HG03045 (cell line): ENCODE measurements at regions not wholly inside any gene's neighbourhood (a gene's known extent, or its start where the extent isn't known, plus 50 kb on each side); places are given as distances from the start of the nearest gene placed in this dataset.
"Not testable (repeated sequence)": the region's sequence is repeated elsewhere in the genome, so short reads cannot be mapped to it uniquely, and the experiment has no call there.

Source experiments
- ATAC-seq: cut with Tn5 transposase; IDR thresholded peaks from one replicate; pipeline ENCODE4 v1.9.1; 2021; ENCODE audit warnings: mild to moderate bottlenecking, moderate library complexity; ENCODE audit not compliant: unreplicated experiment

GRCh38 chr4:71204056-71204455, 134.8 kb upstream of the SLC4A4 start:
- no peak for ATAC-seq

- no peak for ATAC-seq
Observed at GRCh38 chr4:71206763-71207162, 132.1 kb upstream of the SLC4A4 start.

GRCh38 chr4:71209161-71209560, 129.7 kb upstream of the SLC4A4 start:
- no peak for ATAC-seq

GRCh38 chr4:71210823-71211222, 128.0 kb upstream of the SLC4A4 start:
- no peak for ATAC-seq

- ATAC-seq, result no peak
Observed at GRCh38 chr4:71211748-71212147, 127.1 kb upstream of the SLC4A4 start.

DNA sequence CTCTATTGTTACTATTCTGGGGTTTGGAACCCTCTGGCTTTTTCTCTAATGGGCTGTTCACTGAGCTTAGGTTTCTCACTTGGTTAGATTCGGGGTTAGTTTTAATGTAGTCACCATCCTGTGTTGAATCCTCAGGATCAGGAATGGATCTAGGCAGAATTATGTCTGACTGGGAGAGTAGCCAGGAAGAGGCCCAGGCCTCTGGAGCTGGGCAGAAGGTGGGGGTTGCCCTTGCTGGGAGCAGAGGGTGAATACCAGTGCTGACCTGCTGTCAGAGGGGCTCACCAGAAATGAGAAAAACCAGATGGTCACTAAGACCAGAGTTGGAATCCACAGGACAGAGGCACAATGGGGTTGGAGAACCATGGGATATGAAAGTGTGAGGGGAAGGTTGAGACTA, 126.6 kb upstream of the SLC4A4 start:
- ATAC-seq, result no peak

DNA sequence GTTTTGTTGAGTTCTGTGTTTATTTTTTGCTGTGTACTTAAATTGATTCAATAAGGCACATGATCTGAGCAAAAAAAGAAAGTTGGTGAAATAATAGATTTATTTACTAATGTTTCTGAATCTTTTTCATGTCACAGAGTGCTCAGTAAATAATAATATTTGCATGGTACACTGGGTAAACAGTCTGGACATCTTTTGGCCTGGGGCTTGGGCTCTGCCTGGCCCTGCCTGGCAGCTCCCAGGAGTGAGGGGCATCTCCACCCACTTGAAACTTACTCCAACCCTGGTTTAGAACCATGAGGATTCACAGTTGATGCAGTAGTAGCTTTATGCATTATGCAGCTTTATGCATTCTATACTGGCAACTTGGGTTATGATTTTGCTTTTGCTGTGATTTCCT, 124.2 kb upstream of the SLC4A4 start:
- no peak for ATAC-seq

- ATAC-seq, result no peak
Observed at GRCh38 chr4:71216316-71216959, 122.4 kb upstream of the SLC4A4 start.

DNA sequence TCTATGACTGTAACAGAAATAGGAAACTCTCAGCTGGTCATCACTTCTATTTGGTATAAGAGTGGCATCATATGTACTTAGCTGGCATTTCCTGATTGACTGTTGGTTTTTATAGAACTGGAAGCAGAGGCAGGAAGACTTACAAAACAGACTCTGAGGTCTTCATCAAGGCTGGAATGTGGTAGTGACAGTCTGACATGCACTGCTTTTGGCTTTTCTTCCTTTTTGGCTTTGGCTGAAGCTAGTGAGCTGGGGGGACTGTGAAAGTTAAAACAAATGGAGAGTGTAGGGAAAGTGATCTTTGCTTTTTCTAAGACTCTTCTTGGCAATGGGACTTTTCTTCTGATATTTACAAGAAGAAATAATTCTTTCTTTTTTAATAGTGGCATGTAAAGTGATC, 121.1 kb upstream of the SLC4A4 start:
- ATAC-seq, result no peak

DNA sequence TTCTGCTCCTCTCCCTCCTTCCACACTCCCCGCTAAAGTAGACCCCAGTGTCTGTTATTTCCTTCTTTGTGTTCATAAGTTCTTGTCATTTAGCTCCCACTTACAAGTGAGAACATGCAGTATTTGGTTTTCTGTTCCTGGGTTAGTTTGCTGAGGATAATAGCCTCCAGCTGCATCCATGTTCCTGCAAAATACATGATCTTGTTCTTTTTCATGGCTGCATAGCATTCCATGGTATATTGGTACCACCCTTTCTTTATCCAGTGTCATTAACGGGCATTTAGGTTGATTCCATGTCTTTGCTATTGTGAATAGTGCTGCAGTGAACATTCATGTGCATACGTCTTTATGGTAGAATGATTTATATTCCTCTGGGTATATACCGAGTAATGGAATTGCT, 118.0 kb upstream of the SLC4A4 start:
- not testable (repeated sequence) for ATAC-seq

GRCh38 chr4:71221510-71222466, 117.0 kb upstream of the SLC4A4 start:
- ATAC-seq, result no peak

GRCh38 chr4:71222661-71223060, 116.2 kb upstream of the SLC4A4 start:
- ATAC-seq, result no peak

- no peak for ATAC-seq
Observed at GRCh38 chr4:71229477-71230270, 109.1 kb upstream of the SLC4A4 start.

DNA sequence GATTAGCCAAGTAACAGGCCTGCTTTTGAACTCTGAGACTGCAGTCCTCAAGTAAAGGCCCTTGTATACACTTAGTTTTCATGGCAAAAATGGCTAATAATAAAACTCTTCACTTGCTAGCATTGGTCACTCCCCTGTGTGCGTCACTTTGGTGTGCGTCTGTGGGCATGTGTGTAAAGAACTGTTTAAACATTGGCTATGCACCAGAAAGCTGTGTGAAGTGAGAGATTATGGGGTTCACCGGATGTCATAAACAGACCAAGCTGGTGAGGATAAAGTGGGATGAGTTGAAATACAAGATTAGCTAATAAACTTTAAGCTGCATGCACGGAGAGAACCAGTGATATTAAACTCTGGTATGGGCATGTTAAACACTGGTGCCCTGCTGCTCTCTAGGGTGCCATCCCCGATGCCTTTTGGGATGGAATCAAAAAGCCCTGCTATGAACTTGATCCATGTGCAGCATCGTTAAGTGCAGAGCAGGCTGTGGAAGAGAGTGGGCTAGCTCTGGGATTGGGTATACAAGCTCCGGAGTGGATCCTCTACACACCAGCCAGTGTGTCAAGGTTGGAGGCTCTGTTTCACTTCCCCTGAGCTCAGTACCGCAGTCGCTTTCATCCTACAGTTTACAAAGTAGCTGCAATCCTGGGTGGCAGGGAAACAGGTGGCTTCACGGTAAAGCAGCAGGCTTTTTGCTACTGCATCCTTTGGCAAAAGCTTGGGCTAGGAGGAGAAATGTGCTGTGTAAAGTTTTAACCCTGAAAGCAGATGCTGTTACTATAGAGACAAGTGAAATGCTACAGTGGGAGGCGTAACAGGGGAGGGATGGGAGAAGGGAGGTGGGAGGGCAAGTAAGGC, 108.3 kb upstream of the SLC4A4 start:
- no peak for ATAC-seq

GRCh38 chr4:71231129-71232055, 107.4 kb upstream of the SLC4A4 start:
- no peak for ATAC-seq

DNA sequence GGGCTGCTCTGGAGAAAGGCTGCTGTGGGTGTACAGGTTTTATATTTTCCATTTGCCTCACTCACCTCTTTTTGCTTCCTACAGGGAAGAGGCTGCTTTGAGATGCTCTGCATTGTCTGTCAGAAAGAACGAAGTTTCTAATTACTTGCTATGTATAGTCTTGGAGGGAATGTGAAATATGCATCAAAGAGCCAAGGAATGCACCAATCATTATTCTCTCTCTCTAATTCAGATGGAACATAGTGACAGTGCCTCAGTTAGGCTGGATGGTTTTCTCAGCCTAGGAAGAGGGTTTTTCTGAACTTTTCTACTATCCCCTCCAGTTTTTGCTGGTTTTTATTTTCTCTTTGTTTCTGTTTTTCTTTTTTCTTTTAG, 106.8 kb upstream of the SLC4A4 start:
- ATAC-seq, result no peak

DNA sequence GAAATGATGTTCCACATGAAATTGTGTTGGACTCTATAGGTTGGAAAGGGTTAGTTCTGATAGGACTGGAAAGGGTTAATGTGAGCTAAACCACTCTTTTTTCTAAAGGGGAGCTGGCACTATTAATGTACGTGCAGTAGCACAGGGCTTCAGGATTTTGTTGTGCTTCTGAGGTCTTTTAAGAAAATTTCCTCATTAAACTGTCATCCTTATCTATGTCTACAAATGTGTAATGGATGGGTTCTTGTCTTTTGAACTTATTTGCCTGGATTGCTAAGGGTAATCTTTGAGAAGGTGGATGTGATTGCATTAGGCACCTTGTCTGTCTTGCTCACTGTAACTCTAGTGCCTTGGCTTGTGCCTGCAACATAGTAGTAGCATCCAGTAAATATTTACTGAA, 106.0 kb upstream of the SLC4A4 start:
- no peak for ATAC-seq

- ATAC-seq, result no peak
Observed at GRCh38 chr4:71235311-71236201, 103.3 kb upstream of the SLC4A4 start.

GRCh38 chr4:71236226-71236625, 102.6 kb upstream of the SLC4A4 start:
- no peak for ATAC-seq
